SU-DHL-6 (cell line): ENCODE measurements at regions not wholly inside any gene's neighbourhood (a gene's known extent, or its start where the extent isn't known, plus 50 kb on each side); places are given as distances from the start of the nearest gene placed in this dataset.

Source experiments
- H2AFZ ChIP-seq: fragments of 200-600 bp; sonication (generic); 2 replicates; pipeline ENCODE4 v1.6.1; 2014; ENCODE audit warnings: low read depth, mild to moderate bottlenecking, moderate library complexity, mixed read lengths, antibody characterized with exemption, low read length; ENCODE audit not compliant: severe bottlenecking
- H3F3A ChIP-seq: fragments of 200-600 bp; shearing (Covaris generic); 2 replicates; pipeline ENCODE4 v1.6.0; 2016; ENCODE audit warnings: antibody characterized with exemption, mild to moderate bottlenecking; ENCODE audit not compliant: insufficient read depth
- H3K27ac ChIP-seq: fragments of 200-600 bp; sonication (generic); 2 replicates; pipeline ENCODE4 v1.5.1; 2016; ENCODE audit warnings: low read depth, mild to moderate bottlenecking, low read length, moderate library complexity, mixed read lengths
- H3K27me3 ChIP-seq: fragments of 200-600 bp; sonication (generic), shearing (Covaris generic); 2 replicates; pipeline ENCODE4 v1.6.0; 2014; ENCODE audit warnings: mild to moderate bottlenecking, low read length
- H3K36me3 ChIP-seq: fragments of 200-600 bp; sonication (generic); 2 replicates; pipeline ENCODE4 v1.6.1; 2014; ENCODE audit warnings: mild to moderate bottlenecking, low read length, mixed read lengths
- H3K4me2 ChIP-seq: fragments of 300-600, 200-600 bp; shearing (Covaris generic), sonication (generic); 2 replicates; pipeline ENCODE4 v1.6.0; 2014; ENCODE audit warnings: low read length, low read depth, mild to moderate bottlenecking; ENCODE audit not compliant: poor library complexity, severe bottlenecking
- H3K4me3 ChIP-seq: fragments of 200-600 bp; sonication (generic); 2 replicates; pipeline ENCODE4 v1.5.1; 2014; ENCODE audit warnings: antibody characterized with exemption, low read length, mild to moderate bottlenecking, mixed read lengths; ENCODE audit not compliant: insufficient read depth, poor library complexity, severe bottlenecking
- H3K79me2 ChIP-seq: fragments of 200-600 bp; sonication (generic); 2 replicates; pipeline ENCODE4 v1.6.1; 2014; ENCODE audit warnings: mild to moderate bottlenecking, low read length, moderate library complexity; ENCODE audit not compliant: insufficient read depth
- H3K9ac ChIP-seq: fragments of 200-600 bp; sonication (generic); 2 replicates; pipeline ENCODE4 v1.7.0; 2014; ENCODE audit warnings: mild to moderate bottlenecking, low read length
- H3K9me2 ChIP-seq: fragments of 200-600 bp; sonication (generic); replicated peaks from 2 replicates; pipeline ENCODE4 v1.6.1; 2014; ENCODE audit warnings: low read length; ENCODE audit not compliant: insufficient read depth
- H3K9me3 ChIP-seq: fragments of 200-600 bp; sonication (generic); 2 replicates; pipeline ENCODE4 v1.6.1; 2014; ENCODE audit warnings: low read length, mixed read lengths; ENCODE audit not compliant: insufficient read depth
- H4K20me1 ChIP-seq: fragments of 200-600 bp; sonication (generic); 2 replicates; pipeline ENCODE4 v1.6.1; 2014; ENCODE audit warnings: low read depth, mild to moderate bottlenecking, antibody characterized with exemption, low read length, moderate library complexity, mixed read lengths
- CTCF ChIP-seq: fragments of 200-600 bp; sonication (generic); IDR thresholded peaks from one replicate; pipeline ENCODE4 v1.5.1; 2017; ENCODE audit warnings: antibody characterized with exemption, mild to moderate bottlenecking, low read length, moderate library complexity; ENCODE audit not compliant: insufficient read depth, poor library complexity, severe bottlenecking
- EZH2phosphoT487 ChIP-seq: fragments of 200-600 bp; sonication (generic), shearing (Covaris generic); conservative IDR thresholded peaks from 2 replicates; pipeline ENCODE4 v1.6.1; 2018; ENCODE audit warnings: mild to moderate bottlenecking, antibody characterized with exemption, low read length, moderate library complexity, mixed read lengths

- no peaks in the 10 kb centered on the region for H3K79me2 ChIP-seq
- no peak overlapping the region for H2AFZ ChIP-seq
- H3K4me3 ChIP-seq, result no peak overlapping the region
- H3K36me3 ChIP-seq, result no peaks in the 10 kb centered on the region
- no peaks in the 10 kb centered on the region for H3F3A ChIP-seq
- no peak overlapping the region for H3K4me2 ChIP-seq
- no peaks in the 10 kb centered on the region for H3K27me3 ChIP-seq
- TF ChIP-seq EZH2phosphoT487 (no peak), CTCF (no peak)
- H3K9ac ChIP-seq, result no peak overlapping the region
- H3K9me2 ChIP-seq, result no peaks in the 10 kb centered on the region
- no peaks in the 10 kb centered on the region for H4K20me1 ChIP-seq
- H3K9me3 ChIP-seq, result no peaks in the 10 kb centered on the region
- H3K27ac ChIP-seq, result no peak overlapping the region
These were observed 113.7 kb upstream of the LUZP2 start for GRCh38 chr11:24383137-24383536.

GRCh38 chr11:24384240-24384639 lies 112.6 kb upstream of the LUZP2 start:
- no peak for TF ChIP-seq CTCF
- TF ChIP-seq EZH2phosphoT487, result no peak
- no peak overlapping the region for H3K27ac ChIP-seq
- H3K4me2 ChIP-seq, result no peak overlapping the region
- H4K20me1 ChIP-seq, result no peaks in the 10 kb centered on the region
- no peak overlapping the region for H2AFZ ChIP-seq
- no peaks in the 10 kb centered on the region for H3F3A ChIP-seq
- no peaks in the 10 kb centered on the region for H3K27me3 ChIP-seq
- H3K9me3 ChIP-seq, result no peaks in the 10 kb centered on the region
- H3K79me2 ChIP-seq, result no peaks in the 10 kb centered on the region
- H3K9ac ChIP-seq, result no peak overlapping the region
- no peaks in the 10 kb centered on the region for H3K36me3 ChIP-seq
- H3K9me2 ChIP-seq, result no peaks in the 10 kb centered on the region
- H3K4me3 ChIP-seq, result no peak overlapping the region

GRCh38 chr11:24386546-24387397 lies 110.1 kb upstream of the LUZP2 start:
- Histone ChIP-seq H3K9me3 (no peaks in the 10 kb centered on the region), H3K4me2 (no peak overlapping the region), H3K9ac (no peak overlapping the region), H3K36me3 (no peaks in the 10 kb centered on the region), H3K27me3 (no peaks in the 10 kb centered on the region), H3K27ac (no peak overlapping the region), H4K20me1 (no peaks in the 10 kb centered on the region), H3K79me2 (no peaks in the 10 kb centered on the region), H2AFZ (no peak overlapping the region), H3K9me2 (no peaks in the 10 kb centered on the region), H3F3A (no peaks in the 10 kb centered on the region), H3K4me3 (no peak overlapping the region)
- TF ChIP-seq CTCF (peak; percentile 53), EZH2phosphoT487 (no peak)
